Stimulated activated CD8-positive, alpha-beta memory T cell treated with anti-CD3 and anti-CD28 coated beads, Interleukin-4, amount 100 ng/mL, for 24 hours (primary cell): ENCODE measurements at regions not wholly inside any gene's neighbourhood (a gene's known extent, or its start where the extent isn't known, plus 50 kb on each side); places are given as distances from the start of the nearest gene placed in this dataset.
"Not testable (repeated sequence)": the region's sequence is repeated elsewhere in the genome, so short reads cannot be mapped to it uniquely, and the experiment has no call there.

Experiments used
- DNase-seq: peaks from one replicate; pipeline ENCODE4 v3.0.0-alpha.2; 2020; ENCODE audit warnings: low read depth

DNA sequence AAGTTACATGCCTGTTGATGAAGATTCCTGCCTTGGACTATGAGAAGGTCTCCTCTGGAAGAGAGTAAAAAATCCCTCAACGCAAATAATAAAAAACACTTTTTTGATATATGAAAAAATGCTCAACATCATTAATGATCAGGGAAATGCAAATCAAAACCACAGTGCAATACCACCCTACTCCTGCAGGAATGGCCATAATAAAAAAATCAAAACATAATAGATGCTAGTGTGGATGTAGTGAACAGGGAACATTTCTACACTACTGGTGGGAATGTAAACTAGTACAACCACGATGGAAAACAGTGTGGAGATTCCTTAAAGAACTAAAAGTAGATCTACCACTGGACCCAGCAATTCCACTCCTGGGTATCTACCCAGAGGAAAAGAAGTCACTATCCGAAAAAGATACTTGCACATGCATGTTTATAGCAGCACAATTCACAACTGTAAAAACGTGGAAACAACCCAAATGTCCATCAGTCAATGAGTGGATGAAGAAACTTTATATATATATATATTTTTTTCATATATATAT lies 352.1 kb downstream of the SOX9 start:
- DNase-seq: not testable (repeated sequence)

DNA sequence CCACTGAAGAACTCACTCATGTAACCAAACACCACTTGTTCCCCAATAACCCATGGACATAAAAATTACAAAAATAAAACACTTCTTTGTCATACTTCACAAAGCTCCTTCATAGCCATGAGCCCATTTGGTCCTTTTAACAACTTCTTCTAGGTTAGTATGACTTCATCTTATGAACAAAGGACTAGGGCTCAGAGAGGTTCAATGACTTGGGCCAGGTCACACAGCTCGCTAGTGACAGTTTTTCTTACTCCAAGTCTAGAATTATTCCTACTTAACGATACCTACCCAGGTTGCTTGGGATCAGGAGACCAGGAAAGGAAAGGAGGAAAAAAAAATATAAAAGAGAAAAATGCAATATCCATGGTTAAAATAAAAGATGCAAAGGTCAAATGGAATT lies 353.4 kb downstream of the SOX9 start:
- no peak for DNase-seq

DNA sequence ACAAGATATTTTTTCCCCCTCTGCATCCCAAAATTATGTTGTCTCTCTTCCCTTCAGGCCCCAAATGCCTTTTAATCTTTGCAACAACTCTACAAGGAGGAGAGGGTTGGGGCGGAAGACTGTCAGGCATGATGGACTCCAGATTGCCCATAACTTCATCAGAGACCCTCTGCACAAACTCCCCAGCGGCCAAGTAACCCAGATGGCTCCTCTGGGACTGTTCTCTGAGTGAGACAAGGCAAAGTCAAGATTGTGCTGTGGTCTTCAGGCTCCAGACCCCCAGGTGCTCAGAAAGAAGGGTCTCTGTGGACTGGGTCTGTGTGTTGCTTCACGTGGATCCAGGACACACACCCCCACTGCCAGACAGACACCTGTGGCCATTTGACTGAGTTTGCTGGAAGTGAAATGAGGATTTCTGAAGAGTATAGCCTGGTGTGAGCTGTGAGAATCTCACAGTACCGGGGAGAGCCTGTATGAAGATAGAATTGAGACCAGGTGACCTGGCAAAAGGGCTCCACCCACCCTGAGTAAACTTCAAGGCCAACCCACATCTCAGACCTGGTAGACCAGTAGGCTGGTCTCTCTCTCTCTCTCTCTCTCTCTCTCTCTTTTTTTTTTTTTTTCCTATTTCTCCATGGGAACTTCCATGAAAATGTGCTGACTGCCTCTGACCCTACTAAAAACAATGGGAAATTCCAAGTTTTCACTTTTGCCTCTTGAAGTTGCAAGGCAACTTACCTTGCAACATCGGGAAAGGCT lies 354.1 kb downstream of the SOX9 start:
- no peak for DNase-seq

DNA sequence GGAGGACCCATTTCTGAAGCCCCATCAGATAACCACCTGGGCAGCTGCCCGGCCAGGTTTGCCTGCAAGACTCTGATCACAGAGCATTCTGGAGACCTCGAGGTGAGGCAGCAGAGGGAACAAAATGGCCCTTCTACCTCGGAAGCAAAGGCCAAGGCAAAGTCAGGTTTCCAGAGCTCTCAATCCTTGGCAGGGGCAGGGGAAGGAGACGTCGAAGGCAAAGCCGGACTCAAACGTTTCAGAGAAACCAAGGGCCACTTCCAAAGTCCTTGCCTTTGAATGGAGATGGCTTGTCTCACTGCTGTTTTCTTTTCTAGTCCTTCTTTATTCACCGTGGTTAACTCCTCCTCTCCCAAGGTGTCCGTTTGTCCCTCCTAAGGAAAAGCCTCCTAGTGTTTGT lies 355.3 kb downstream of the SOX9 start:
- no peak for DNase-seq

DNA sequence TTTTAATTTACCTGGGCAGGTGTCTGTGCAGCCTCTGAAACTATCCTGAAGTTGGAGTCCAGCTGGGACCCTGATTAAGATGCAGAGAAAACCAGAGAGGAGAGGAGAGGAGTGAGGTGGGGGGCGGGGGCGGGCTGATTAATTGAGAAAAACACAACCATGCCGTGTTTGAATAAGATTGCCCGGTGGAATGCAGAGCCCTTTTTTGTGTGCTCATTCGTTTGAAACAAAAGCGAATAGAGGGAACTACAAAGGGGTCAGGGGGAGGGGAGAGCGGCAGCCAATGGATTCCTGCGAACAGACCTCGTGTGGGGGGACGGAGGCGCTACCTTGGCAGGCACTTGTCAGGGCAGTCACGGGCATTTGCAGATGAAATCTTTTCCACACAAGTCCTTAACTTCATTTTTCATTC lies 355.8 kb downstream of the SOX9 start:
- DNase-seq: no peak

DNA sequence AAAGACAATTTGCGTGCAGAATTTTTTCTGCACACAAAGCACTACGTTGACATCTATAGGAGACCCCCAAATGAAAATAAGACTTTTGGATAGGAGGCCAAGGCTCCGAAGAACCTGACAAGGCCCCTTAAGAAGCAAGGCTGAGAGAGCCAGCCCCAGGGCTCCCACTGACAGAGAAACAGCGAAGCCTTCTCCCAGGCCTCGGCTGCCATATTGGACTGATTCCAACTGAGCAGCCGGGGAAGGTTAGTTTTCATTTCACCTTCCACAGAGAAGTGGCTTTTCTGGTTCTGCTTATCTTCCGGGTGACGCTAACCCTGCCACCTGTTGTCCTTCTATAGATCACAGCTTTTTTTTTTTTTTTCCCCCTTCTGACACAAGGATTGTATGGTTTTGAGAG lies 356.7 kb downstream of the SOX9 start:
- DNase-seq: no peak

DNA sequence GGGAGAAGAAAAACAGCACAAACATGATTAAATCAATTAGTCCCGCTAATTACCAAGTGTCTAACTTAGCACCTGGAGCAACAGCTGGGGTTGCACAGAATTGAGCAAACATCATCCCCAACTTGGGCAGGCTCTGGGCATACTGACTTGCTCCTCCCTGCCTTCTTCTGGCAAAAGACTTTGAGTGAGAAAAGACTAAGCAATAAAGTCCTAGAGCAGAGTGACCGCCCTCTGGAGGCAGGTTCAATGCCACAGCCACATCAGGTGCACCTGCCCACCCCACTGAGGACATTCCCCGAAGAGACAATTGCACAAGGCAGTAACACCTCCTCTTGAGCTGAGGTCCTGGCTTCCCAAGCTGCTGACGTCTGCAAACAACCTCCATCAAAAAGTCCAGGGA lies 358.3 kb downstream of the SOX9 start:
- no peak for DNase-seq

DNA sequence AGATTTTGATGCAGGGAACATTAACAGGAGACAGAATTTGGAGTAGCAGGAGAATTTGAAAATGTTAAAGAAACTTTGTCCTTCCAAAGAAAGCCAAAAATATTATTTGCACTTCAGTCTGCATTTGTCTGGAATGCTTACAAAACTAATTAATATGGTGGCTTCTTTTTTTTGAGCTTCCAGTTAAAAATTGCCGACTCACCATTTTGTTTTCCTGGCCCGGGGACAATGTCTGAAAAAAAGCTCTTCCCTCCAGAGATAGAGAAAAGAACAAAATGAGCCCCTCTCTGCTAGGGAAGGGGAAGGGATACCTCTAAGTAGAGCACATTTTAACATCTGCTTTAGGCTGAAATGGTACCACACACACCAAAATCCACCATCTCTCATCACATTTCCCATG lies 360.8 kb downstream of the SOX9 start:
- DNase-seq: no peak

DNA sequence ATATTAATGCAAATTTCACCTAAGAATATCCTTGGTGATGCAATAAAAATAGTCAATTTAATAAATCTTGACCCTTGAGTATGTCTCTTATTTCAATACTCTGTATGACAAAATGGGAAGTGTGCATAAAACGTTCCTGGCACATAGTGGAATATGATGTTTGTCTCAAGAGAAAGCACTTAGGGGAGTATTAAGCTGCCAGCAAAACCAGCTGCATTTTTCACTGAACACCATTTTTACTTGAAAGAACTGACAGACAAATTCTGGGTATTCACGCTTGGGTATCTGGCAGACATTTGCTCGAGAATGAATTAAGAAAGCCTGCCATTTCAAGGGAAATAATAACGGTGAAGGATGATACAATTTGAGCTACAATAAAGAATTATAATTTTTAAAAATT lies 364.8 kb downstream of the SOX9 start:
- DNase-seq: no peak

DNA sequence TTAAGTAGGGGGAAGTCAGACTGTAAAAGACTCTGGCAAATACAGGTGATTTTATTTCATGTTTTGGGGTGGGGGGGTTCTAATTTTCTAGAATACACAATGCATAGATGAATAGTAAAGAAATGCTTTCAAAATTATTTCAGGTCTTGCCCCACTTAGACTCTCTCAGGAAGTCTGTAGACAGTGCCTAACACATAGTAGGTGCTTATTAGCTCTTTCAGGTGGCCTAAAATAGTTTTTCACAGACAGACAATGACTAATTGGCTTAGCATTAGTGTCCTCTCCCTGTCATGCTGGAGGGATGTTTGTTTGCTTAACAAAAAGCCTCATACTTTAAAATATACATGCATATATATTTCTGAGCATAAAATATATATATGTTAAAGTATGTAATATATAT lies 366.0 kb downstream of the SOX9 start:
- DNase-seq: no peak

DNA sequence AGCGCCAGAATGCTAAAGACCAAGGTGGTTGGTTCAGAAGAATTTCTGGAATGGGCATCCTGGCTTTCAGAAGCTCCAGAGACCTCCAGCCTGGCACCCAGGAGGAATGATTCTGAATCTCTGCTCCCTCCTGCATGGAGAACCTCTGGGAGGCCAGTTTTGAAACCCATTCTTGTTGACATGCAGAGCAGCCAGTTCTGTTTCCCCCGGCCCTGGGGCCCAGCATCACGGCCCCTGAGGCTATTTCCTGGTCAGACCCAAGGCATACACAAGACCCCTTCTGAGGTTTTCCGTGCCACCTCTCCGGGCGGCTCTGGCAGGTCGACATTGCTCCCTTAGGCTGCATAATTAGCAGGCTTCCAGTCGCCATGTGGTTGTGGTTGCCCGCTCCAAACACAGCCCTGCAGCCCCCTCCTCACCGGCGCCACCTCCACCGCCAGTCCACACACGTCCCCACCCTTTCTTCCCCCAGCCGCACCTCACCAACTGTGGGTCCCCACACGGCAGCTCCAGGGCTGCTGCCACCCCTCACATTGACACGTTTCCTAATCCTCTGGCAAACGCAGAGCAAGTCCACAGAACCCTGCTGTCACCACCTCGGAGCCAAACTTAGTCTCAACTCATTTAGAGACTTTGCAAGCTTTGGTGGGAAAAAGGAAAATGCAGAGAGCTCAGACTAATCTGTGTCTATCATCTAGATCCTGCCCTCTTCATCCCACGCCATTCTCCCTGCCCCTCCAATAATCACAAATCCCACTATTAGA lies 367.1 kb downstream of the SOX9 start:
- no peak for DNase-seq

DNA sequence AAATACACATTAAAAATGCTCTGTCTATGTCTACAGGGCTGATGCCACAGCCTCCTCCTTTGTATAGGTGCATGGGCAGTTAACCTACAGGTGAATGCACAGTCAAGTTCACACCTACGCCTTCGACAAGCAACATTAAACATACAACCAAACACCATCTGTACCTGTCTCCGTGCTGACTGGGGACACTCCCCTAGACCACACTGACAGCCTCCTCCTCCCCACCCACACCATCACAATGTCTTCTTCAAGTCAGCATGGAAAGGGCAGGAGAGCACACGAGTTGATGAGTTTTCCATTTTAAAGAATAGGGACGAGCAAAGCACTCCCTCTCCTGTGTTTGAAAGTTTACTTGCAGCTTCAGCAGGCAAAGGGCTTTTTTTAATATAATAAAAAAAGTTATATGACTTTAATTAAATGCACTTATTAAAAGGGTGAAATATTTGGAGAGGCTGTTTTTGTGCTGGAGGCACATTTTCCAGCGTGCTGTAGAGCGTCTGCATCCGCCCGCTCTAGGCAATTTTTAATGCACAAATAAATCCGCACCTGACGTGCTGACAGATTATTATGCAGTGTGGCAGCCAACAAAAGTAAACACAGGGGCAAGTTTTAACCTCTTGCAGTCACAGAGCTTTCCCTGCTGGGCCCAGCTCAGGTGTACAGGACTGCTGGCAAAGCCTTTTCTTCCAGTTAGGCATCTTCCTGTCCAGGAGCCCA lies 367.9 kb downstream of the SOX9 start:
- no peak for DNase-seq

DNA sequence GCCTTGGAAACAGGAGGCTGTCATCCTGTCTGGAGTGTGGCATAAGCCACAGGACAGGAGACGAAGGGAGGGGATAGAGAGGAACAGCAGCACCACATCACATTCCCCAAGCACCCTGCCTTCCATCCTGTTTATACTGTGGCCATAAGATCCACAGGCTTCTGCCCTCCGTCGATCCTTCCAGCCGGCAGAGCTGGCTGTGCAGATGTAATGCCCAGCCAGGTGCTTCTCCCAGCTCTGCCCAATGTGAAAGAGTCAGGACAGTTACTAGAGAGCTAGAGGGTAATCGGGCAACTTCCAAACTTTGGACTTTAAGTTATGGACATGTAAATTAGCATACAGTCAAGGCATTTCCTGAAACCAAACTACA lies 368.4 kb downstream of the SOX9 start:
- DNase-seq: no peak

DNA sequence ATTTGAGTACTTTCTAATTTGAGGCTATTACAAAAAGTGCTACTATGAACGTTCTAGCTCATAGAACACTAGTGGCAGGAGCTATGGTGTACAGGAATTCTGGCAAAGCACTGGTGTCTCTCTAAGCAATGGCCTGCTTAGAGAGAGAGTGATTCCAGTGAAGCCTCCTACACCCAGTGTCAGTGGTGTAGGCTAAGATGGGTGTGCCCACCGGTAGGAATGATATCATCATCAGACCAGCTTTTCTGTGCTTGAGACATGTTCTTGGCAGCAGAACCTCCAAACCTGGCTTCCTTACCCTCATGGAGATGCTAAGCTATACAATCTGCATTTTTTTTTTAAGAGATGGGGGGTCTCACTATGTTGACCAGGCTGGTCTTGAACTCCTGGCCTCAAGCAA lies 370.3 kb downstream of the SOX9 start:
- DNase-seq: no peak

DNA sequence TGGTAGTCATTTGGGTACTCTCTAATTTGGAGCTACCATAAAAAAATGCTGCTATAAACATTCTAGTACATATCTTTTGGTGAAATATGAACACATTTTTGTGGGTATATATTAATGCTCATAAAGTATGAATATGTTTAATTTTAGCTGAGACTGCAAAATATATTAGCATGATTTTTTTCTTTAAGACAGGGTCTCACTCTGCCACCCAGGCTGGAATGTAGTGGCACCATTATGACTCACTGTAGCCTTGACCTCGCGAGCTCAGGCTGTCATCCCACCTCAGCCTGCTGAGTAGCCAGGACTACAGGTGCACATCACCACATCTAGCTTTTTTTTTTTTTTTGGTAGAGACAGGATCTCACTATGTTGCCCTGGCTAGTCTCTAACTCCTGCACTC lies 371.7 kb downstream of the SOX9 start:
- DNase-seq: no peak

DNA sequence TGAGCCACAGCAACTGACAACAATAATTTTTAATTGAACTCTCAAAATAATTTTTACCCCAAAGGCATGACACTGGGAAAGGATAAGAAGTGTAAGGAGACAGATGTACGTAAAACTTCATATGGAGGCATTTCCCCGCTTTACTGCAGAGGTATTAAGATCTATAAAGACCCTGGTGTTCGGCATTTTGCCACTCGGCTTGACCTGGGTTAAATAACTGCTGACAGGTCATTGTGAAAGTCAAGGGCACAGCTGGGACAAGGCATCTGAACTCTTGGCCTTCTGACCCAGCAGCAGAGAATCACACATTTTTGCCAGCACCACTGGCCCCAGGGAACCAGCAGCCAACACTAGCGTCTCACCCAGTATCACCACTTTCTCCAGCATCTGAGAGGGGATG lies 372.1 kb downstream of the SOX9 start:
- no peak for DNase-seq

DNA sequence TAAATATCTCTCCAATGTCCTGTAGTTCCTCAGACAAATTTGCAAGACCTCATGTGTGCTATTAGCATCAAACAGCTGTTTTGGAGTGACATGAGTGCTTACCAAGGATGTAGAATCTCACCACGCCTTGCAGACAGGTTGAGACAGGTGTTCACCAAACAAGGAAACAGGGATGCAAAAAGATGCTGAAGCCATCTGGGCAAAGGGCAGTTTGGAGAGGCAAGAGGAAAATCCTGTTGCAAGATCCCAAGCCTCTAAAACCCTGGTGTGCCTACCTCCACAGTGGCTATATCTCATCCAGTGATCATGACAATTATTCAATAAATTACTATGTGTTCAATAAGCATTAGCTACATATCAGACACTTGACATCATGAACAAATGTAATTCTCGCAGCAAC lies 373.7 kb downstream of the SOX9 start:
- no peak for DNase-seq

DNA sequence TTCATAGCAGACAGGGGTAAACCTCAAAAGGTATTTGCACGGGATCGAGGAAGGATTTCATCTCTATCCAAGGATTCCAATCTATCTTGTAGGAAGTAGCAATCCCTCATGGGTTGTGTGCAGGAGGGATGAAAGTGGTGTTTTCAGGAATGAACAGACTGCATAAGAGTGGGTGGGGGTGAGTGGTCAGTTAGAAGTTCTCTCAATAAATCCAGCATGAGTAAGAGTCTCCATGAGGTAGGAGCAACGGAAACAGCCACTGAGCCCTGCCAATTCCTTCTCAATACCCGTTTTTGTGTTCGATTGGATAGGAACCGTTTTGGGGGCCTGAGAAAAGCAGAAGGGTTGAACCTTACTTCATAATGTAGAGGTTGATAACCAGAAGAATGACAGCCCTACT lies 375.6 kb downstream of the SOX9 start:
- DNase-seq: no peak

DNA sequence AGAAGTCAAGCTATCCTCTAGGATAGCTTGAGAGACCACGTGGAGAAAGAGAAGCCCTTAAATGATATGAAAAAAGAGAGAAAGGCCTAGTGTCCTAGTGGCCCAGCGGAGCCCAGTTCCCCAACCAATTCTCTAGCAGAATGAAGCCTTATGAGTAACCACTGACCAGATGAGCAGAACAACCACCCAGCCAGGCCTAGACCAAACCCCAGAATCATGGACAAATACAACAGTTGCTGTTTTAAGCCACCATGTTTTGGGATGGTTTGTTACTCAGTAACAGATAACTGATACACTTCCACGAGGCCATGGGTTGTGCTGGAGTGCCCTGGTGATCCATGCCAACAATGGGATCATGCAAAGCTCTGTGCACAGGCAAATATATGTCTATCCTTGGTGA lies 377.1 kb downstream of the SOX9 start:
- no peak for DNase-seq

DNA sequence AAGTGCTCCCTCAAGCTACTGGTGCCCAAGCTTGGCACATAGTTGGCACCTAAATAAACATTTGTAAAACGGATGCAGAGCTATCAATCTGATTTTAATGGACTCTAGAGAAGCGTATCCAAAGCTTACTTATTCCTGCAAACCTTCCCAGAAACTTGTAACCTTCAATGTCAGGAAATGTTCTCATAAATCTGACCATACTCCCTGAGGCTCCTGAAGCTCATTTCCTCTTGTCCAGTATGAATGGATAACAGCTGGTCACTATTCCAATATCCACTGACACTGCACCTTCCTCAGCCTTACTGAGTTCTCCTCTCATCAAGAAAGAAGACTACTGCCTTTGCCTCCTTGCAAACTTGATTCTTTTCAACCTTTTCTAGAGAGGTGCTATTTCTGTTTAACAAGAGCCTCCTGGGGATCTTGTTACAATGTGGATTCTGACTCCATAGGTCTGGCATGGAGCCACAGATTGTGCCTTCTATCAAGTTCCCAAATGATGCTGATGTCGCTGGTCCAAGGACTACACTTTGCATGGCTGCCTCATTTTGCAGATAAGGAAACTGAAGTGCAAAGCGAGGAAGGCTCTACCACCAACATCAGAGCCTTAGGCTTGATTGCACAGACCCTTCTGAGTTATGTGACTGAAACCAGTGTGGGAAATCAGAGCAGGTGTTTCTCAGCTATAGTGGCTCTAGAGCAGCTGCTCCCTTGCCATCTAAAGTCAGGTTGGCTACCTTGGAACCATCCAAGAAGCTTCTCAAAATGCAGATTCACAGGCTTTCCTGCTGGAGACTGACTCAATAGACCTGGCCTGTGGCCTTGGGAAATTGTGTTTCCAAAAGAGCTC lies 377.8 kb downstream of the SOX9 start:
- DNase-seq: no peak

DNA sequence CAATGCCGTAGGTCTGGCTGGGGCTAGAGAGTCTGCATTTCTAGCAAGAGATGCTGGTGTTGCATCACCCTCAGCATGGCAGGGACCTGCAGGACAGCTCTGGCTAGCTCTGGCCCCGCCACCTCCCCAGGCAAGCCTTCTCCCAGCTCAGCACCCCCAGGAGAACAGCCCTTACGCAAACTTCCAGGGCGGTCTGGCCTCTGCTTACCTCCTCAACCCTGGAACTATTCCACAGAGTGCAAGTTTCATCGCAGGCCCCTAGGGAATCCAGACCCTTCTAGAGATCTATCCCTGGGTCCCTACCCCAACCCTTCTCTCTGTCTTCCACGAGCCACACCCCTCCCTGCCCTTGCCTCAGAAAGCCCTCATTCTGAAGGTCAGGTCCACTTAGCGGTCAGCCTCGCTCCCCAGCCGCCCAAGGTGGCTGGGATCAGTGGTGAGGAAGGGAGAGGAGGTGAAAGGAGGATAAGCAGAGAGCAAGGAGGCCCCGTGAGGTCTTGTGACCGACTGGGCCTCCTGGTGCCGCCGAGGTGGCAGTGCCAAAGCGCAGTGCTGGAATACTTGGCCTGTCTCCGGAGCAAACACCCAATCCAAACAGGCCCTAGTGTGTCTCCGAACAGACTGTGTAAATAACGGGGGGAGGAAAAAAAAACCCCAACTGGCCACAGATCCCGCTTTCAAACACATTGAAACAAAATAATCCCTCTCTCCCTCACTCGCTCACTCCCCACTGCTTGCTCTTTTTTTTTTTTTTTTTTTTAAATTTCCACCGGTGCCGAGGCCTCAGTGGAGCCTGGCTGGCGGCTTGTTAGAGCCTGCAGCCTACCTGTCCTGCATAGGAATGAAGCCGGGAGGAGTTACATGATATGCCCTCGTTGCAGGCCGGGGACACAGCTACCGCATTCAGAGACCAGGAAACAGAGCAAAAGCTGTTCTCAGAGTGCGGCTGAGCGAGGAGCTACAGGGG lies 380.9 kb downstream of the SOX9 start:
- DNase-seq: no peak
